ENCODE measurements at regions not wholly inside any gene's neighbourhood (a gene's known extent, or its start where the extent isn't known, plus 50 kb on each side); places are given as distances from the start of the nearest gene placed in this dataset.

- TF ChIP-seq TCF7L2 (IDR thresholded peaks at IDR 0.05; ENCODE audit: low read depth, low read length) (no peak), CTCF (IDR thresholded peaks at IDR 0.05) (no peak), POLR2AphosphoS5 (IDR thresholded peaks at IDR 0.05; ENCODE audit: low read depth, low read length) (no peak), SIN3A (IDR thresholded peaks at IDR 0.05; ENCODE audit: borderline replicate concordance, insufficient read depth, low read depth, low read length) (no peak)
These were observed 281.2 kb upstream of the FAM241A start for GRCh38 chr4:111864066-111864465.
